ENCODE measurements at regions not wholly inside any gene's neighbourhood (a gene's known extent, or its start where the extent isn't known, plus 50 kb on each side); places are given as distances from the start of the nearest gene placed in this dataset.

- H3K4me1 Mint-ChIP-seq: peaks cover 0 to 6% (median 4%) of the 10 kb centered on the region in 7 donors
- CTCF ChIA-PET: no interaction called here
- no peak overlapping the region for H3K4me3 Mint-ChIP-seq
- H3K4me3 ChIP-seq (ENCODE audit: low read length): no peak overlapping the region
- H3K36me3 ChIP-seq (ENCODE audit: control insufficient read depth in 2 of 3, insufficient read depth in 3 of 3, low read length in 3 of 3): no peaks in the 10 kb centered on the region
- intact Hi-C loops (cut with micrococcal nuclease): no loop called here
- no peak overlapping the region for H3K27ac ChIP-seq (ENCODE audit: low read depth, low read length)
- H3K27me3 Mint-ChIP-seq: peaks cover 25 to 90% (median 44%) of the 10 kb centered on the region in 5 donors
- POLR2A ChIA-PET: no interaction called here
- no peak overlapping the region for H3K27ac Mint-ChIP-seq
- no peaks in the 10 kb centered on the region for H3K4me1 ChIP-seq (ENCODE audit: control insufficient read depth in 2 of 2, insufficient read depth in 2 of 2, low read length in 2 of 2)
- no peaks in the 10 kb centered on the region for H3K9me3 ChIP-seq (ENCODE audit: control insufficient read depth in 2 of 3, low read length in 3 of 3)
- no peak for ATAC-seq
- H3K36me3 Mint-ChIP-seq: peaks cover 0 to 2% (median 0%) of the 10 kb centered on the region in 5 donors
- peaks cover 0 to 3% of the 10 kb centered on the region in 2 donors for H3K27me3 ChIP-seq (ENCODE audit: control insufficient read depth in 2 of 2, insufficient read depth in 2 of 2, low read length in 2 of 2)
- no peak for DNase-seq
- H3K9me3 Mint-ChIP-seq: peaks cover 0 to 9% (median 0%) of the 10 kb centered on the region in 11 donors
These were observed 199.0 kb downstream of the MYLK4 start for GRCh38 chr6:2551705-2552104.

- peaks cover 36 to 91% (median 50%) of the 10 kb centered on the region in 5 donors for H3K27me3 Mint-ChIP-seq
- intact Hi-C loops (cut with micrococcal nuclease): no loop called here
- H3K27ac Mint-ChIP-seq: no peak overlapping the region
- Histone ChIP-seq H3K4me3 (ENCODE audit: low read length) (no peak overlapping the region), H3K36me3 (ENCODE audit: control insufficient read depth in 2 of 3, insufficient read depth in 3 of 3, low read length in 3 of 3) (no peaks in the 10 kb centered on the region), H3K4me1 (ENCODE audit: control insufficient read depth in 2 of 2, insufficient read depth in 2 of 2, low read length in 2 of 2) (no peaks in the 10 kb centered on the region), H3K27ac (ENCODE audit: low read depth, low read length) (no peak overlapping the region), H3K27me3 (ENCODE audit: control insufficient read depth in 2 of 2, insufficient read depth in 2 of 2, low read length in 2 of 2) (peaks cover 0 to under 1% of the 10 kb centered on the region in 2 donors), H3K9me3 (ENCODE audit: control insufficient read depth in 2 of 3, low read length in 3 of 3) (no peaks in the 10 kb centered on the region)
- H3K36me3 Mint-ChIP-seq: peaks cover 0 to 2% (median 0%) of the 10 kb centered on the region in 5 donors
- CTCF ChIA-PET: no interaction called here
- no peak overlapping the region for H3K4me3 Mint-ChIP-seq
- H3K4me1 Mint-ChIP-seq: peaks cover 0 to 3% (median under 1%) of the 10 kb centered on the region in 7 donors
- H3K9me3 Mint-ChIP-seq: peaks cover 0 to 9% (median 0%) of the 10 kb centered on the region in 11 donors
- POLR2A ChIA-PET: no interaction called here
- ATAC-seq (no peak), DNase-seq (no peak)
These were observed 200.5 kb downstream of the MYLK4 start for GRCh38 chr6:2550247-2550646.

GRCh38 chr6:2549834-2550233 lies 200.9 kb downstream of the MYLK4 start:
- Mint-ChIP-seq H3K27me3 (peaks cover 36 to 90% (median 49%) of the 10 kb centered on the region in 5 donors), H3K4me3 (no peak overlapping the region), H3K9me3 (peaks cover 0 to 9% (median 0%) of the 10 kb centered on the region in 11 donors), H3K27ac (no peak overlapping the region), H3K36me3 (peaks cover 0 to 2% (median 0%) of the 10 kb centered on the region in 5 donors), H3K4me1 (peaks cover 0 to 2% (median 0%) of the 10 kb centered on the region in 7 donors)
- ChIA-PET POLR2A (no interaction called here), CTCF (no interaction called here)
- intact Hi-C loops (cut with micrococcal nuclease): no loop called here
- Histone ChIP-seq H3K4me3 (ENCODE audit: low read length) (no peak overlapping the region), H3K4me1 (ENCODE audit: control insufficient read depth in 2 of 2, insufficient read depth in 2 of 2, low read length in 2 of 2) (no peaks in the 10 kb centered on the region), H3K36me3 (ENCODE audit: control insufficient read depth in 2 of 3, insufficient read depth in 3 of 3, low read length in 3 of 3) (no peaks in the 10 kb centered on the region), H3K27ac (ENCODE audit: low read depth, low read length) (no peak overlapping the region), H3K9me3 (ENCODE audit: control insufficient read depth in 2 of 3, low read length in 3 of 3) (no peaks in the 10 kb centered on the region), H3K27me3 (ENCODE audit: control insufficient read depth in 2 of 2, insufficient read depth in 2 of 2, low read length in 2 of 2) (no peaks in the 10 kb centered on the region)
- DNase-seq (no peak), ATAC-seq (no peak)

- Mint-ChIP-seq H3K4me3 (no peak overlapping the region), H3K4me1 (peaks cover 15 to 18% (median 16%) of the 10 kb centered on the region in 7 donors), H3K9me3 (peaks cover 0 to 9% (median 0%) of the 10 kb centered on the region in 11 donors), H3K27me3 (peaks cover 42 to 85% (median 52%) of the 10 kb centered on the region in 5 donors), H3K27ac (no peak overlapping the region), H3K36me3 (peaks cover 0 to 5% (median 0%) of the 10 kb centered on the region in 5 donors)
- Histone ChIP-seq H3K27me3 (ENCODE audit: control insufficient read depth in 2 of 2, insufficient read depth in 2 of 2, low read length in 2 of 2) (peaks cover 0 to 4% of the 10 kb centered on the region in 2 donors), H3K4me3 (ENCODE audit: low read length) (no peak overlapping the region), H3K9me3 (ENCODE audit: control insufficient read depth in 2 of 3, low read length in 3 of 3) (no peaks in the 10 kb centered on the region), H3K36me3 (ENCODE audit: control insufficient read depth in 2 of 3, insufficient read depth in 3 of 3, low read length in 3 of 3) (no peaks in the 10 kb centered on the region), H3K4me1 (ENCODE audit: control insufficient read depth in 2 of 2, insufficient read depth in 2 of 2, low read length in 2 of 2) (peaks cover 11% of the 10 kb centered on the region in 2 donors), H3K27ac (ENCODE audit: low read depth, low read length) (no peak overlapping the region)
- no peak for DNase-seq
- peak; percentile 27 for ATAC-seq
- POLR2A ChIA-PET: no interaction called here
- CTCF ChIA-PET: no interaction called here
- intact Hi-C loops (cut with micrococcal nuclease): no loop called here
These were observed 203.4 kb downstream of the MYLK4 start for GRCh38 chr6:2547355-2547754.

- CTCF ChIA-PET: no interaction called here
- DNase-seq: no peak
- intact Hi-C loops (cut with micrococcal nuclease): no loop called here
- Mint-ChIP-seq H3K36me3 (peaks cover 0 to 9% (median 0%) of the 10 kb centered on the region in 5 donors), H3K9me3 (peaks cover 0 to 9% (median 2%) of the 10 kb centered on the region in 11 donors), H3K27ac (peak overlapping the region in 2 of 9 donors; percentile 23 to 42), H3K4me3 (no peak overlapping the region), H3K4me1 (peaks cover 17 to 23% (median 20%) of the 10 kb centered on the region in 7 donors), H3K27me3 (peaks cover 42 to 84% (median 52%) of the 10 kb centered on the region in 5 donors)
- H3K4me3 ChIP-seq (ENCODE audit: low read length): no peak overlapping the region
- no peak overlapping the region for H3K27ac ChIP-seq (ENCODE audit: low read depth, low read length)
- no peaks in the 10 kb centered on the region for H3K9me3 ChIP-seq (ENCODE audit: control insufficient read depth in 2 of 3, low read length in 3 of 3)
- POLR2A ChIA-PET: no interaction called here
- H3K4me1 ChIP-seq (ENCODE audit: control insufficient read depth in 2 of 2, insufficient read depth in 2 of 2, low read length in 2 of 2): peaks cover 16% of the 10 kb centered on the region in 2 donors
- no peaks in the 10 kb centered on the region for H3K36me3 ChIP-seq (ENCODE audit: control insufficient read depth in 2 of 3, insufficient read depth in 3 of 3, low read length in 3 of 3)
- H3K27me3 ChIP-seq (ENCODE audit: control insufficient read depth in 2 of 2, insufficient read depth in 2 of 2, low read length in 2 of 2): peaks cover 0 to 4% of the 10 kb centered on the region in 2 donors
- ATAC-seq: peak; percentile 33
These were observed 203.8 kb downstream of the MYLK4 start for GRCh38 chr6:2546901-2547300.

GRCh38 chr6:2545383-2546038 lies 205.2 kb downstream of the MYLK4 start:
- DNase-seq (no peak), ATAC-seq (no peak)
- Histone ChIP-seq H3K4me3 (ENCODE audit: low read length) (no peak overlapping the region), H3K27ac (ENCODE audit: low read depth, low read length) (no peak overlapping the region), H3K36me3 (ENCODE audit: control insufficient read depth in 2 of 3, insufficient read depth in 3 of 3, low read length in 3 of 3) (no peaks in the 10 kb centered on the region), H3K4me1 (ENCODE audit: control insufficient read depth in 2 of 2, insufficient read depth in 2 of 2, low read length in 2 of 2) (peaks cover 16 to 20% of the 10 kb centered on the region in 2 donors), H3K27me3 (ENCODE audit: control insufficient read depth in 2 of 2, insufficient read depth in 2 of 2, low read length in 2 of 2) (peaks cover 0 to 4% of the 10 kb centered on the region in 2 donors), H3K9me3 (ENCODE audit: control insufficient read depth in 2 of 3, low read length in 3 of 3) (no peaks in the 10 kb centered on the region)
- POLR2A ChIA-PET: no interaction called here
- no peak overlapping the region for H3K4me3 Mint-ChIP-seq
- CTCF ChIA-PET: interaction anchor here (0.8 kb wide), 1 partner anchor 444 kb away, joined by 8 read pairs; no protein-coding TSS in a partner anchor
- H3K27me3 Mint-ChIP-seq: peaks cover 52 to 85% (median 60%) of the 10 kb centered on the region in 5 donors
- intact Hi-C loops (cut with micrococcal nuclease): no loop called here
- H3K27ac Mint-ChIP-seq: no peak overlapping the region
- peaks cover 0 to 9% (median 2%) of the 10 kb centered on the region in 11 donors for H3K9me3 Mint-ChIP-seq
- peaks cover 17 to 33% (median 25%) of the 10 kb centered on the region in 7 donors for H3K4me1 Mint-ChIP-seq
- peaks cover 0 to 14% (median 0%) of the 10 kb centered on the region in 5 donors for H3K36me3 Mint-ChIP-seq
